Stimulated activated CD4-positive, alpha-beta T cell treated with anti-CD3 and anti-CD28 coated beads, Interleukin-1b, Interleukin-23, amount 100 ng/mL, for 48 hours (primary cell): ENCODE measurements at regions not wholly inside any gene's neighbourhood (a gene's known extent, or its start where the extent isn't known, plus 50 kb on each side); places are given as distances from the start of the nearest gene placed in this dataset.

ENCODE experiments used
- DNase-seq: peaks from one replicate; pipeline ENCODE4 v3.0.0-alpha.2; 2020

- DNase-seq = no peak
Measured at GRCh38 chr1:209395169-209395568, 188.3 kb upstream of the CAMK1G start.

GRCh38 chr1:209397371-209397770, 186.1 kb upstream of the CAMK1G start:
- no peak for DNase-seq

- DNase-seq = no peak
Measured at GRCh38 chr1:209397910-209398309, 185.6 kb upstream of the CAMK1G start.

- DNase-seq = no peak
Measured at GRCh38 chr1:209398313-209398991, 185.1 kb upstream of the CAMK1G start.

GRCh38 chr1:209399800-209400199, 183.7 kb upstream of the CAMK1G start:
- no peak for DNase-seq

GRCh38 chr1:209400351-209401220, 182.9 kb upstream of the CAMK1G start:
- DNase-seq = no peak

- no peak for DNase-seq
Measured at GRCh38 chr1:209402697-209403096, 180.8 kb upstream of the CAMK1G start.

- DNase-seq = no peak
Measured at GRCh38 chr1:209403921-209404320, 179.6 kb upstream of the CAMK1G start.

GRCh38 chr1:209404577-209404976, 178.9 kb upstream of the CAMK1G start:
- no peak for DNase-seq

GRCh38 chr1:209405183-209405814, 178.2 kb upstream of the CAMK1G start:
- no peak for DNase-seq

- no peak for DNase-seq
Measured at GRCh38 chr1:209406168-209406567, 177.3 kb upstream of the CAMK1G start.

- DNase-seq = no peak
Measured at GRCh38 chr1:209406595-209406994, 176.9 kb upstream of the CAMK1G start.

GRCh38 chr1:209409780-209410179, 173.7 kb upstream of the CAMK1G start:
- no peak for DNase-seq

- no peak for DNase-seq
Measured at GRCh38 chr1:209411491-209411929, 172.0 kb upstream of the CAMK1G start.

GRCh38 chr1:209412036-209412435, 171.5 kb upstream of the CAMK1G start:
- no peak for DNase-seq

GRCh38 chr1:209412566-209412965, 170.9 kb upstream of the CAMK1G start:
- no peak for DNase-seq

- no peak for DNase-seq
Measured at GRCh38 chr1:209413062-209413461, 170.5 kb upstream of the CAMK1G start.

GRCh38 chr1:209414803-209415329, 168.6 kb upstream of the CAMK1G start:
- DNase-seq = no peak

GRCh38 chr1:209416039-209416438, 167.5 kb upstream of the CAMK1G start:
- DNase-seq = no peak

- DNase-seq = no peak
Measured at GRCh38 chr1:209416716-209417115, 166.8 kb upstream of the CAMK1G start.

GRCh38 chr1:209417761-209418160, 165.8 kb upstream of the CAMK1G start:
- DNase-seq = no peak

GRCh38 chr1:209420276-209420675, 163.2 kb upstream of the CAMK1G start:
- DNase-seq = no peak

GRCh38 chr1:209421186-209421585, 162.3 kb upstream of the CAMK1G start:
- DNase-seq = no peak
